ENCODE measurements at regions not wholly inside any gene's neighbourhood (a gene's known extent, or its start where the extent isn't known, plus 50 kb on each side); places are given as distances from the start of the nearest gene placed in this dataset.

DNA sequence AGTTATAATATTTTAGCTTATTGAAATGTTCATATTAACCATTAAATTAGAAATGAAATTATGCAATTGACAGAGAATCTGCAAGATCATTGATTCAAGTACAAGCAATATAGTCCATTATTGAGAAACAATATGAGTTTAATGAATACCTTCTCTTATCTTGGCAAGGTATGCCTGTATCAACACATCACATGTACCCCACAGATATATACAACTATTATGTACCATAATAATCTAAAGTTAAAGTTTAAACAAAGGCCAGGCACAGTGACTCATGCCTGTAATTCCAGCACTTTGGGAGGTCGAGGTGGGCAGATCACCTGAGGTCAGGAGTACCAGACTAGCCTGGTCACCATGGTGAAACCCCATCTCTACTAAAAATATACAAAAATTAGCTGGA is 514.7 kb downstream of the PCDH7 start:
- ATAC-seq (no peak), DNase-seq (no peak)
- Histone ChIP-seq H3K4me3 (ENCODE audit: low read length) (no peak overlapping the region), H3K9me3 (ENCODE audit: control insufficient read depth, insufficient read depth, low read length) (peaks cover 7% of the 10 kb centered on the region), H3K4me1 (ENCODE audit: control insufficient read depth, insufficient read depth, low read length) (no peaks in the 10 kb centered on the region), H3K27ac (ENCODE audit: low read length) (no peak overlapping the region), H3K27me3 (ENCODE audit: control insufficient read depth, insufficient read depth, low read length) (no peaks in the 10 kb centered on the region), H3K36me3 (ENCODE audit: control insufficient read depth, insufficient read depth, low read length) (no peaks in the 10 kb centered on the region)
- Mint-ChIP-seq H3K27me3 (ENCODE audit: low read depth in 2 of 2) (no peaks in the 10 kb centered on the region), H3K27ac (no peak overlapping the region), H3K9me3 (peaks cover 5 to 22% of the 10 kb centered on the region in 2 donors), H3K4me1 (no peaks in the 10 kb centered on the region), H3K4me3 (no peak overlapping the region), H3K36me3 (no peaks in the 10 kb centered on the region)
- 92% methylated on average over 1 of the region's 1 CpG for WGBS (ENCODE audit: insufficient coverage)
- intact Hi-C loops (cut with micrococcal nuclease) = no loop called here
- TF ChIP-seq, protein P1, sequence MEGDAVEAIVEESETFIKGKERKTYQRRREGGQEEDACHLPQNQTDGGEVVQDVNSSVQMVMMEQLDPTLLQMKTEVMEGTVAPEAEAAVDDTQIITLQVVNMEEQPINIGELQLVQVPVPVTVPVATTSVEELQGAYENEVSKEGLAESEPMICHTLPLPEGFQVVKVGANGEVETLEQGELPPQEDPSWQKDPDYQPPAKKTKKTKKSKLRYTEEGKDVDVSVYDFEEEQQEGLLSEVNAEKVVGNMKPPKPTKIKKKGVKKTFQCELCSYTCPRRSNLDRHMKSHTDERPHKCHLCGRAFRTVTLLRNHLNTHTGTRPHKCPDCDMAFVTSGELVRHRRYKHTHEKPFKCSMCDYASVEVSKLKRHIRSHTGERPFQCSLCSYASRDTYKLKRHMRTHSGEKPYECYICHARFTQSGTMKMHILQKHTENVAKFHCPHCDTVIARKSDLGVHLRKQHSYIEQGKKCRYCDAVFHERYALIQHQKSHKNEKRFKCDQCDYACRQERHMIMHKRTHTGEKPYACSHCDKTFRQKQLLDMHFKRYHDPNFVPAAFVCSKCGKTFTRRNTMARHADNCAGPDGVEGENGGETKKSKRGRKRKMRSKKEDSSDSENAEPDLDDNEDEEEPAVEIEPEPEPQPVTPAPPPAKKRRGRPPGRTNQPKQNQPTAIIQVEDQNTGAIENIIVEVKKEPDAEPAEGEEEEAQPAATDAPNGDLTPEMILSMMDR (IDR thresholded peaks at IDR 0.05) = no peak

DNA sequence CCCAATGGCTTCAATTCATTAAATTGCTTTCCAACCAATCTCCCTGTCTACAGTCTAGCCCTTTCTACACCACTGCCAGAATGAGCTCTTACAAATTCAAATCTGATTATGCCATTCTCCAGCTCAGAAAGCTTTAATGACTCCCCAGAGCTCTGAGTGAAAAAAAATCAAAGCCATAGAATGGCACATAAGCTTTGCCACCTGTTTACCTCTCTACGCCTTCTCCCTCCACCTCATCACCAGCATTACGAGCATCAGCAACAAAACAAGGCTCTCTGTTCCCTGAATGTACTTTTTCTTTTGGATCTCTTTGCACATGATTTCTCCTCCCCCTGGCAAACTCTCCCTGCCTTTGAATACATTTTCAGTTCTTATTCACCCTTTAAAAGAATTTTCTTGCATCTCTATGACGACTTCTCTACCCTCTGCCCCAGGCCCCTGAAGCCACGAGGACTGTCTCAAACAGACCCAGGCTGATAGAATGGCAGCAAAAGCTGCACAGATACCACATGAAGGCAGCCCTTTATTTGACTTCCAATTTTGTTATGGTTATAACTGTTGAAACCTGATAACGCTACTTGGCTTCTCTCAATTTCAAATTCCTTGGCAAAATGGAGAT is 516.0 kb downstream of the PCDH7 start:
- Histone ChIP-seq H3K27me3 (ENCODE audit: control insufficient read depth, insufficient read depth, low read length) (no peaks in the 10 kb centered on the region), H3K9me3 (ENCODE audit: control insufficient read depth, insufficient read depth, low read length) (peaks cover 7% of the 10 kb centered on the region), H3K27ac (ENCODE audit: low read length) (no peak overlapping the region), H3K36me3 (ENCODE audit: control insufficient read depth, insufficient read depth, low read length) (no peaks in the 10 kb centered on the region), H3K4me3 (ENCODE audit: low read length) (no peak overlapping the region), H3K4me1 (ENCODE audit: control insufficient read depth, insufficient read depth, low read length) (no peaks in the 10 kb centered on the region)
- Mint-ChIP-seq H3K4me3 (no peak overlapping the region), H3K27me3 (ENCODE audit: low read depth in 2 of 2) (no peaks in the 10 kb centered on the region), H3K4me1 (no peaks in the 10 kb centered on the region), H3K9me3 (peaks cover 6 to 19% of the 10 kb centered on the region in 2 donors), H3K27ac (no peak overlapping the region), H3K36me3 (peaks cover under 1% of the 10 kb centered on the region)
- intact Hi-C loops (cut with micrococcal nuclease) = no loop called here
- ATAC-seq (no peak), DNase-seq (no peak)
- 81% methylated on average over 5 of the region's 5 CpGs for WGBS (ENCODE audit: insufficient coverage)
- TF ChIP-seq, protein P1 (IDR thresholded peaks at IDR 0.05) = no peak

DNA sequence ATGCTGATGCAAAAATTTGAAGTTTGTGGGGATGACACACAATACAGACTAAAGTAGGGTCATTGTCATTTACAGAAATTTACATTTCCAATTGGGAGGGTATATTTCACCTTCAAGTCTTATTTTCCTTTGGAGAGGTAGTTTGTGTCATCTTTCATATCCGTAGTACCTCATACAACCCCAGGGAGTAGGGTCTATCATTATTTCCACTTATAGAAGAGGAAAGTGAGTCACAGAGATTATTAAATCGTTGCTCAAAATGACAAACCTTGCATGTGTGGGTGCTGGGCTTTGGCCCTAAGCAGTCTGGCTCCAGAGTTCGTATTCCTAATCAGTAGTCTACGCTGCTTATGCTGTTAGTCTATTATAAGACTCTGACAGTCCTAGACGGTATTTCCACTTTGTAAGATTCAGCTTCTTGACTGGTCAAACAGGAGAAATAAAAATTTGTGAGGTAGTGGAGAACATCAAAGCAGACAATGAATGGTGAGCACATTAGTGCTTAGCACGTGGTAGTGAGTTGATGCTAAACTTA is 516.5 kb downstream of the PCDH7 start:
- TF ChIP-seq, protein P1 (IDR thresholded peaks at IDR 0.05) = no peak
- H3K9me3 ChIP-seq (ENCODE audit: control insufficient read depth, insufficient read depth, low read length) = peaks cover 7% of the 10 kb centered on the region
- H3K27ac ChIP-seq (ENCODE audit: low read length) = no peak overlapping the region
- no peaks in the 10 kb centered on the region for H3K4me1 ChIP-seq (ENCODE audit: control insufficient read depth, insufficient read depth, low read length)
- no peaks in the 10 kb centered on the region for H3K27me3 Mint-ChIP-seq (ENCODE audit: low read depth in 2 of 2)
- H3K4me3 ChIP-seq (ENCODE audit: low read length) = no peak overlapping the region
- no peaks in the 10 kb centered on the region for H3K4me1 Mint-ChIP-seq
- intact Hi-C loops (cut with micrococcal nuclease) = no loop called here
- no peaks in the 10 kb centered on the region for H3K27me3 ChIP-seq (ENCODE audit: control insufficient read depth, insufficient read depth, low read length)
- no peak overlapping the region for H3K27ac Mint-ChIP-seq
- H3K9me3 Mint-ChIP-seq = peaks cover 10 to 19% of the 10 kb centered on the region in 2 donors
- H3K36me3 Mint-ChIP-seq = peaks cover 6% of the 10 kb centered on the region
- H3K4me3 Mint-ChIP-seq = no peak overlapping the region
- DNase-seq = no peak
- ATAC-seq = no peak
- no peaks in the 10 kb centered on the region for H3K36me3 ChIP-seq (ENCODE audit: control insufficient read depth, insufficient read depth, low read length)
- 79% methylated on average over 4 of the region's 6 CpGs for WGBS (ENCODE audit: insufficient coverage)

DNA sequence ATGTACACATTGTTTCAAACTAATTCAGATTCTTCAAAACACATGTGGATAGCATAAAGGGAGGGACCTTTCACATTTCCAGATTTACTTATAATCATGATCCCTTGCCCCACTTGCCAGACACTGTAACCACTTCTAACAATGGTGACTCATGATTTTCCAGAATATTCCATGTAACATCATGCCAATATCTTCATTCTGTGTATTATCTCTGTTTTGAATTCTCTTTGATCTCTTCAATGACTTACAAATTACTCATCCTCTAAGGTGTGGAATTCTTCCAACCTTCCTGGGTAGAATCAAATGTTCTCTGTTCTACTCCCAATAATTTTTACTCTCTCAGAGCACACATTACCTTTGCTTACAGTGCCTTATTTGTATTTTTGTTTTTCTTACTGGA is 517.1 kb downstream of the PCDH7 start:
- no peak overlapping the region for H3K27ac Mint-ChIP-seq

More for the DNA sequence above, 517.1 kb downstream of the PCDH7 start:
- ATAC-seq (no peak), DNase-seq (no peak)
- H3K9me3 ChIP-seq (ENCODE audit: control insufficient read depth, insufficient read depth, low read length) = peaks cover 7% of the 10 kb centered on the region
- no peaks in the 10 kb centered on the region for H3K27me3 ChIP-seq (ENCODE audit: control insufficient read depth, insufficient read depth, low read length)
- no peaks in the 10 kb centered on the region for H3K4me1 ChIP-seq (ENCODE audit: control insufficient read depth, insufficient read depth, low read length)
- H3K9me3 Mint-ChIP-seq = peaks cover 7 to 16% of the 10 kb centered on the region in 2 donors
- TF ChIP-seq, protein P1 (IDR thresholded peaks at IDR 0.05) = no peak
- H3K4me3 ChIP-seq (ENCODE audit: low read length) = no peak overlapping the region
- H3K4me3 Mint-ChIP-seq = no peak overlapping the region
- no peak overlapping the region for H3K27ac ChIP-seq (ENCODE audit: low read length)
- H3K4me1 Mint-ChIP-seq = no peaks in the 10 kb centered on the region
- peaks cover 8% of the 10 kb centered on the region for H3K36me3 Mint-ChIP-seq
- no peaks in the 10 kb centered on the region for H3K27me3 Mint-ChIP-seq (ENCODE audit: low read depth in 2 of 2)
- intact Hi-C loops (cut with micrococcal nuclease) = no loop called here
- H3K36me3 ChIP-seq (ENCODE audit: control insufficient read depth, insufficient read depth, low read length) = no peaks in the 10 kb centered on the region

All from natural killer cell (primary cell).